Fibroblast of mammary gland (primary cell): ENCODE measurements at regions not wholly inside any gene's neighbourhood (a gene's known extent, or its start where the extent isn't known, plus 50 kb on each side); places are given as distances from the start of the nearest gene placed in this dataset.

Source experiments
- DNase-seq: peaks from one replicate; pipeline ENCODE4 v3.0.0-alpha.2; 2010; ENCODE audit warnings: low read depth
- H3K4me3 ChIP-seq: 2 replicates; pipeline ENCODE4 v1.5.1; 2011; ENCODE audit warnings: low read depth, mild to moderate bottlenecking, low read length, moderate library complexity; ENCODE audit not compliant: control insufficient read depth
- TF ChIP-seq, protein P1 (sequence below): conservative IDR thresholded peaks from 2 replicates; pipeline ENCODE4 v1.5.1; 2011; ENCODE audit warnings: low read depth, low read length, inconsistent platforms; ENCODE audit not compliant: control insufficient read depth, insufficient read depth

GRCh38 chr1:209389975-209390374 lies 193.5 kb upstream of the CAMK1G start:
- no peak overlapping the region for H3K4me3 ChIP-seq
- TF ChIP-seq, protein P1, sequence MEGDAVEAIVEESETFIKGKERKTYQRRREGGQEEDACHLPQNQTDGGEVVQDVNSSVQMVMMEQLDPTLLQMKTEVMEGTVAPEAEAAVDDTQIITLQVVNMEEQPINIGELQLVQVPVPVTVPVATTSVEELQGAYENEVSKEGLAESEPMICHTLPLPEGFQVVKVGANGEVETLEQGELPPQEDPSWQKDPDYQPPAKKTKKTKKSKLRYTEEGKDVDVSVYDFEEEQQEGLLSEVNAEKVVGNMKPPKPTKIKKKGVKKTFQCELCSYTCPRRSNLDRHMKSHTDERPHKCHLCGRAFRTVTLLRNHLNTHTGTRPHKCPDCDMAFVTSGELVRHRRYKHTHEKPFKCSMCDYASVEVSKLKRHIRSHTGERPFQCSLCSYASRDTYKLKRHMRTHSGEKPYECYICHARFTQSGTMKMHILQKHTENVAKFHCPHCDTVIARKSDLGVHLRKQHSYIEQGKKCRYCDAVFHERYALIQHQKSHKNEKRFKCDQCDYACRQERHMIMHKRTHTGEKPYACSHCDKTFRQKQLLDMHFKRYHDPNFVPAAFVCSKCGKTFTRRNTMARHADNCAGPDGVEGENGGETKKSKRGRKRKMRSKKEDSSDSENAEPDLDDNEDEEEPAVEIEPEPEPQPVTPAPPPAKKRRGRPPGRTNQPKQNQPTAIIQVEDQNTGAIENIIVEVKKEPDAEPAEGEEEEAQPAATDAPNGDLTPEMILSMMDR = no peak
- no peak for DNase-seq

DNA sequence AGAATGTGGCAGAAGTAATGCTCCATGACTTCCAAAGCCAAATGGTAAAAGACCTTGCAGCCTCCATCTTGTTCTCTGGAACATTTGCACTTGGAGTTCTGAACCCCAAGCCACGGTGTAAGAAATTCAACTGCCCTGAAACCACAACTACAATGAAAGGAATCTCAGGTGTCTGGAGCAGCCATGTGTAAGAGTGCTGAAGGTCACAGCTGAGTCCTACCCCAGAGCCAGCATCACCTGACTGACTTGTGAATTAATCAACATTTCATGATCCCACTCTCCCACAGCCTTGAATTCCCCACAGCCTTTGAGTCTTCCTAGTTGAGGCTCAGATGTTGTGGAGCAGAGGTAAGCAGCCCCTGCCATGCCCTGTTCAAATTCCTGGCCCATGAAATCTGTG lies 192.8 kb upstream of the CAMK1G start:
- TF ChIP-seq, protein P1 = no peak
- DNase-seq = no peak
- no peak overlapping the region for H3K4me3 ChIP-seq

DNA sequence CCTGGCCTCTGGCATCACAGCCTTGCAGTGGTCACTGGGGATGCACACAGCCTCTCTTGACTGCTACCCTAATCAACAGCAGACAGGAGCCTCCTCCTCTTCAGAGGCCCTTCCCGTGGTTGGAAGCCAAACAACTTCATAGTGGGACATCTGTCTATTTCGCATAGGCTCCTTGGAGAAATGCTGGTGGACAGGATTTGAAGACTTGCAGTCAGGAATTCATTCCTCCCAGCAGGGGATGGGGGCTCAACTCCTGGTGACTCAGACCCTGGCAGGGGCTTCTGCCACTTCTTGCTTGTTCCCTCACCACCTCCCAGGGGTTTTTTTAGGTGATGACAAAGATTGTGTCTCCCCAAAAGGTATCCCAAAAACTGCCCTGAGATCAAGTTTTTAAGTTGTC lies 191.7 kb upstream of the CAMK1G start:
- H3K4me3 ChIP-seq = no peak overlapping the region
- DNase-seq = no peak
- TF ChIP-seq, protein P1 = no peak

DNA sequence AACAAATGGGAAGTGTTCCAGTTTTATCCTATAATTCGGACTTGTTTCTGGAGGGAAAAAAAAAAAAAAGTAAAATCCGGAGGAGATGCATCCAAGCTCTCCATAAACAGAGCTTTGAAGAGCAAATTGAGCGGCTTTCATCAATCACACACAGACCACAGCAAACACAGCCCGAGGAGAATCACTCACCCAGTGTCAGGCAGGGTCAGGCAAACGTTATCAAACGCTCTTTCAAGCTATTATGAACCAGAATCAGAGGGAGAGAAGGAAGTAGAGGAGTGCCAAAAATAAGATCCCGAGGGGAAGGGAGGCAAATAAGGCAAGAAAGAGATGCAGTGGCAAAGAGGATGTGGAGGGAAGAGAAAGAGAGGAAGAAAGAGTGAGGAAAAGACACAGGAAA lies 188.3 kb upstream of the CAMK1G start:
- no peak for DNase-seq
- no peak overlapping the region for H3K4me3 ChIP-seq
- TF ChIP-seq, protein P1 = no peak

GRCh38 chr1:209397371-209397770 lies 186.1 kb upstream of the CAMK1G start:
- TF ChIP-seq, protein P1 = no peak
- DNase-seq = no peak
- no peak overlapping the region for H3K4me3 ChIP-seq

- TF ChIP-seq, protein P1 = no peak
- H3K4me3 ChIP-seq = no peak overlapping the region
- no peak for DNase-seq
These were observed 185.6 kb upstream of the CAMK1G start for GRCh38 chr1:209397910-209398309.

- peak; percentile 92 for DNase-seq
- TF ChIP-seq, protein P1 = no peak
- no peak overlapping the region for H3K4me3 ChIP-seq
These were observed 185.1 kb upstream of the CAMK1G start for GRCh38 chr1:209398313-209398991.
